Kidney (tissue), 13 donors: ENCODE measurements at regions not wholly inside any gene's neighbourhood (a gene's known extent, or its start where the extent isn't known, plus 50 kb on each side); places are given as distances from the start of the nearest gene placed in this dataset.

Source experiments
- DNase-seq, 5 donors: peaks; one replicate each; pipeline ENCODE4 v3.0.0-alpha.2; 2013 to 2020
- FAIRE-seq: peaks from 2 replicates; lab custom pipeline; 2012; peaks lifted over from hg19 to GRCh38; lab: Jason Lieb, UNC
- H3K27ac ChIP-seq, 2 donors: one replicate each; pipeline ENCODE4 v1.7.0; 2013; ENCODE audit warnings: low read depth in 2 of 2, low read length in 2 of 2, inconsistent platforms in 1 of 2
- H3K27me3 ChIP-seq: one replicate; pipeline ENCODE4 v1.7.1; 2013; ENCODE audit warnings: low read length, inconsistent platforms; ENCODE audit not compliant: control insufficient read depth, insufficient read depth
- H3K36me3 ChIP-seq, 3 donors: one replicate each; pipeline versions ENCODE4 v1.7.0 to v1.7.1; 2013; ENCODE audit warnings: low read length in 3 of 3, control low read depth in 1 of 3, inconsistent platforms in 1 of 3; ENCODE audit not compliant: insufficient read depth in 3 of 3, control insufficient read depth in 2 of 3
- H3K4me1 ChIP-seq, 3 donors: one replicate each; pipeline versions ENCODE4 v1.7.0 to v1.7.1; 2013; ENCODE audit warnings: low read length in 3 of 3, inconsistent platforms in 1 of 3, low read depth in 1 of 3; ENCODE audit not compliant: control insufficient read depth in 2 of 3, insufficient read depth in 2 of 3
- H3K4me3 ChIP-seq, 3 donors: one replicate each; pipeline versions ENCODE4 v1.7.0 to v1.8.1; 2013; ENCODE audit warnings: low read length in 3 of 3, control low read depth in 1 of 3, inconsistent platforms in 1 of 3
- H3K9ac ChIP-seq, 3 donors: one replicate each; pipeline versions ENCODE4 v1.7.0 to v1.7.1; 2013; ENCODE audit warnings: low read length in 3 of 3, control low read depth in 1 of 3, inconsistent platforms in 1 of 3
- H3K9me3 ChIP-seq, 3 donors: one replicate each; pipeline versions ENCODE4 v1.7.0 to v1.7.1; 2013; ENCODE audit warnings: low read length in 3 of 3, control low read depth in 1 of 3, inconsistent platforms in 1 of 3; ENCODE audit not compliant: control insufficient read depth in 2 of 3, insufficient read depth in 1 of 3
- intact Hi-C: fragments of 100-400 bp; cut with DNase I; formaldehyde crosslinking; loops from one replicate; pipeline ENCODE4 v1.11.1; 2022
- TF ChIP-seq, protein P1 (sequence below): IDR thresholded peaks from 3 replicates; pipeline ENCODE4 v1.5.1; 2012; ENCODE audit warnings: mild to moderate bottlenecking, moderate library complexity, borderline replicate concordance; ENCODE audit not compliant: insufficient read depth; ENCODE audit errors: extremely low read depth
- donor health status: control.
- donor health status: control.
- donor health status: control.
- donor health status: control.
- donor health status: control.
- donor health status: DM: yes; HTN: yes; CAD: no.
- donor health status: Normal renal cell carcinoma (clear cell type).

DNA sequence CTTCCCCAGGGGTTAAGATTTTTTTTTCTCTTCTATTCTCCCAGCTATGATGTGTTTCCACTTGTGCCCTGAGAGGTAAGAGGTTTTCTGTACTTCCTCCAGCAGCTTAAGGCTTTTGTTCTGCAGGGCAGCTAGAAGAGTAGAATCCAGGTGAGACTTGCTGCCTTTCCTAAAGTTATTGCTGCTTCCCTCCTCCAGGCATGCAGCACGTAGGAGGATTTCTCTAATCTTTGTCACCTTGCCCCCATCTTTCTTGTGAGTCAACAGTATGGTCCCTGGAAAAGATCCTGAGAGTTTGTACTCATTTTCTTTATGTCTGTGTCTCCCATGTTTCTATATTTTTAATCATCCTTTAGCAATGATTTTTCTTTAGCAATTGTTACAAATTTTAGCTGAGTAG is 462.2 kb downstream of the SETBP1 start:
- H3K27ac ChIP-seq: no peak overlapping the region
- intact Hi-C loops: no loop called here
- no peaks in the 10 kb centered on the region for H3K27me3 ChIP-seq
- no peak overlapping the region for H3K9ac ChIP-seq
- DNase-seq (no peak), FAIRE-seq (no peak)
- TF ChIP-seq, protein P1, sequence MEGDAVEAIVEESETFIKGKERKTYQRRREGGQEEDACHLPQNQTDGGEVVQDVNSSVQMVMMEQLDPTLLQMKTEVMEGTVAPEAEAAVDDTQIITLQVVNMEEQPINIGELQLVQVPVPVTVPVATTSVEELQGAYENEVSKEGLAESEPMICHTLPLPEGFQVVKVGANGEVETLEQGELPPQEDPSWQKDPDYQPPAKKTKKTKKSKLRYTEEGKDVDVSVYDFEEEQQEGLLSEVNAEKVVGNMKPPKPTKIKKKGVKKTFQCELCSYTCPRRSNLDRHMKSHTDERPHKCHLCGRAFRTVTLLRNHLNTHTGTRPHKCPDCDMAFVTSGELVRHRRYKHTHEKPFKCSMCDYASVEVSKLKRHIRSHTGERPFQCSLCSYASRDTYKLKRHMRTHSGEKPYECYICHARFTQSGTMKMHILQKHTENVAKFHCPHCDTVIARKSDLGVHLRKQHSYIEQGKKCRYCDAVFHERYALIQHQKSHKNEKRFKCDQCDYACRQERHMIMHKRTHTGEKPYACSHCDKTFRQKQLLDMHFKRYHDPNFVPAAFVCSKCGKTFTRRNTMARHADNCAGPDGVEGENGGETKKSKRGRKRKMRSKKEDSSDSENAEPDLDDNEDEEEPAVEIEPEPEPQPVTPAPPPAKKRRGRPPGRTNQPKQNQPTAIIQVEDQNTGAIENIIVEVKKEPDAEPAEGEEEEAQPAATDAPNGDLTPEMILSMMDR: no peak
- H3K9me3 ChIP-seq: peaks cover 0 to 4% (median 0%) of the 10 kb centered on the region in 3 donors
- H3K4me1 ChIP-seq: no peaks in the 10 kb centered on the region
- H3K36me3 ChIP-seq: no peaks in the 10 kb centered on the region
- no peak overlapping the region for H3K4me3 ChIP-seq

DNA sequence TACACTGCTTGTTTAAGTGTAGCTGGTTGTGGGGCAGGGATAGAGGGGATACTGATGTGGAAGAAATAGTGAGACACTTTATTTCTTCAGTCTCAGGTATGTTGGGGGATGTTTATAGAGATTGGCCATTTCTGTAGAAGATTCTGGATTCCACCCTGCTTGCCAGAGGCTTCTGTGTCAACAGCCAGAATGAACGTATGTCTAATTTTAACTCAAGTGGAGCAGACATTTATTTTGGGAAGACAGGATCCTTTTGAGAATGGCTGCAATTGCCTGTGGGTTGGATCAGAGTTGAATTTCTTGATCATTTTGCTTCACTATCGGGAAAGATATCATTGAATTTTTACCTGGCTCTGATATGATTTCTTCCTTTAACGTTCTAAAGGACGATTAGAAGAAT is 465.6 kb upstream of the SLC14A2 start:
- no peak for FAIRE-seq
- no peaks in the 10 kb centered on the region for H3K9me3 ChIP-seq
- intact Hi-C loops: no loop called here
- H3K4me1 ChIP-seq: no peaks in the 10 kb centered on the region
- H3K36me3 ChIP-seq: no peaks in the 10 kb centered on the region
- no peak overlapping the region for H3K27ac ChIP-seq
- no peaks in the 10 kb centered on the region for H3K27me3 ChIP-seq
- TF ChIP-seq, protein P1: no peak
- H3K4me3 ChIP-seq: no peak overlapping the region
- DNase-seq: no peak
- H3K9ac ChIP-seq: no peak overlapping the region

DNA sequence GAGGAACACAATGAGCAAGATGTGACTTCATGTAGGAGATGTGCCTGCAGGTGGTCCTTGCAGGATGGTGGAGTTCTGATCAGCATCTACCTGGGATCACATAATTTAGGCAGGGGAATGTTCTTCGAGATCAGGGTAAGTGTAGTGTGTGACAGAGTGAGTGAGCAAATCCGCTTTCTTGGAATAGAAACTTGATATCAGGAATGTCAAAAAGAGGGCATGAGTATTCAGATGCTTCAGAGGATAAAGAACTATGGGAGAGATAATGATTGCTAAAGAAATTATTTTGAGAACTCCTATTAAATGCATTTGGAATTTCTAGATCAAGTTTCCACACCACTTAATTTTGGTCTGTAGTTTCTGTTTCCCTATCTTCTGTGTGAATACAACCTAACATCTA is 463.6 kb upstream of the SLC14A2 start:
- intact Hi-C loops: no loop called here
- FAIRE-seq: no peak
- TF ChIP-seq, protein P1: no peak
- Histone ChIP-seq H3K9me3 (no peaks in the 10 kb centered on the region), H3K4me3 (no peak overlapping the region), H3K27ac (no peak overlapping the region), H3K4me1 (no peaks in the 10 kb centered on the region), H3K27me3 (no peaks in the 10 kb centered on the region), H3K9ac (no peak overlapping the region), H3K36me3 (no peaks in the 10 kb centered on the region)
- DNase-seq: no peak

DNA sequence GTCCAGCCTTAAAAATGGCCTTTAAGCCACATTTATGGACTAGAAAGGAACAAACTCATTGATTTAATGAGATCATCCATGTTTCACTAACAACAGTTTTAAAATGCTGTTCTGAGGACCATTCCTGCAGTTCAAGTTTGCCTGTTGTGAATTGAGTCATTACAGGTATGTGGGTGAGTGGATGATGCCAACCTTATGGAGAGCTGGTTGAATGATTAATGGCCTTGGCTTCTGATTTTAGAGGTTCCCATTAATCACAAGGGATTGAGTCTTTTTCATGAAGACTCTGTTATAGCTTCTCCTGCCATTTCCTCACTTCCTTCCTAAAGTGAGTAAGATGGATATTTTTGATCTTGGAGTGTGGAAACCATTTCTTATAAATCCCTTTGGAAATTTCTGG is 459.8 kb upstream of the SLC14A2 start:
- no peak overlapping the region for H3K27ac ChIP-seq
- H3K27me3 ChIP-seq: no peaks in the 10 kb centered on the region
- H3K4me3 ChIP-seq: no peak overlapping the region
- no peaks in the 10 kb centered on the region for H3K36me3 ChIP-seq
- TF ChIP-seq, protein P1: no peak
- no peaks in the 10 kb centered on the region for H3K9me3 ChIP-seq
- no peak overlapping the region for H3K9ac ChIP-seq
- intact Hi-C loops: no loop called here
- peaks cover 0 to 3% (median 0%) of the 10 kb centered on the region in 3 donors for H3K4me1 ChIP-seq
- FAIRE-seq (no peak), DNase-seq (no peak)
